ENCODE measurements at regions not wholly inside any gene's neighbourhood (a gene's known extent, or its start where the extent isn't known, plus 50 kb on each side); places are given as distances from the start of the nearest gene placed in this dataset.

DNA sequence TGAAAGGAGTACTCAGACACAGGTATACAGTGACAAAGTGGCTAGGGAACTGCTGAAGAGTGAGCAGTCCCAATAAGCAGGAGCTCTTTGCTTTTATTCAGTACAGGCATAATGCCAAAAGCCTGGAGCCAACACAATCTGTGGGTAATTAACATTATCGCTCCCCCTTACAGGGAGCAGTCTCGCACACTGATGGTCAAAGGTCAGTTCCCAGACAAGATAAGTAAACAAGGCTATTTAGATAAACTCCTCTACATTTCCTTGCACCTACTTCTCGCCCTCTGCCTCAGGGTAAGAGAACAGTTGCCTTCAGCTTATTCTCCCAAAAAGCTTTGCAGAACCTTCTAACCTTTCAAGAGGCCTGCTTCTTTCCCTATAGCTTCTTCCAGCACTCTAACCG lies 73.9 kb upstream of the TAF9B start:
- H3K4me3 ChIP-seq, result no peak overlapping the region
- H3K27ac ChIP-seq, result no peak overlapping the region
- TF ChIP-seq Cebpa-rat (IDR thresholded peaks at IDR 0.05), result no peak
- no peak overlapping the region for H3K9ac ChIP-seq
- no peaks in the 10 kb centered on the region for H3K4me1 ChIP-seq
- no peaks in the 10 kb centered on the region for H3K36me3 ChIP-seq
- H3K27me3 ChIP-seq, result peaks cover 6 to 66% (median 54%) of the 10 kb centered on the region in 11 experiments; a peak in 20 of 22 replicates
- H3K9me3 ChIP-seq (replicated peaks in 1 of 11), result peaks cover 24 to 40% (median 30%) of the 10 kb centered on the region in 11 experiments
- no peaks in the 10 kb centered on the region for H4K20me1 ChIP-seq
- H3K4me2 ChIP-seq, result no peak overlapping the region

DNA sequence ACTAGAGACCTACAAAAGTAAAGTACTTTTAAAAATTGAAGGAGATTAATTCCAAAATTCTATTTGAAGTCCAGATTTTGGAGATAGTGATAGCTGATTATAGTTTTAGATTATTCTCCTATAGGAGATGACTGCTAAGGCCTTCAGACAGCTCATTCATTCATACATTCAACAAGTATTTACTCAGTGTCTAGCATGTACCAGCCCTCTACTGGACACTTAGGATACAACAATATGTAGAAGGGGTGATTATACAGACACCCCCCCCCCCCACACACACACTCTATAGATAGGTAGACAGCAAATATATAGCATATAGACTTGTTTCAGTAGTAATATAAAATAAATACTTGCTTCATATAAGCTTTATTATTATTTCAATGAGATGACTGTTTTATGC lies 60.4 kb upstream of the TAF9B start:
- H3K27me3 ChIP-seq, result peaks cover 0 to 30% (median 15%) of the 10 kb centered on the region in 11 experiments; a peak in 16 of 22 replicates
- no peak overlapping the region for H3K9ac ChIP-seq
- no peak overlapping the region for H3K4me2 ChIP-seq
- no peak overlapping the region for H3K4me3 ChIP-seq
- no peak overlapping the region for H3K27ac ChIP-seq
- TF ChIP-seq Cebpa-rat (IDR thresholded peaks at IDR 0.05), result no peak
- H3K36me3 ChIP-seq, result no peaks in the 10 kb centered on the region
- no peaks in the 10 kb centered on the region for H3K4me1 ChIP-seq
- no peaks in the 10 kb centered on the region for H4K20me1 ChIP-seq
- no peaks in the 10 kb centered on the region; a peak in 2 of 22 replicates for H3K9me3 ChIP-seq (replicated peaks in 1 of 11)

Data from BLaER1 treated with 17β-estradiol and CSF1 and Interleukin-3, amounts not matched to agents 10 nM and 100 nM (cell line).